NCI-H187 (cell line): ENCODE measurements at regions not wholly inside any gene's neighbourhood (a gene's known extent, or its start where the extent isn't known, plus 50 kb on each side); places are given as distances from the start of the nearest gene placed in this dataset.

Source experiments
- DNase-seq, 2 experiments: peaks; one replicate each; lab custom pipeline; 2025; lab: John Stamatoyannopoulos, UW

GRCh38 chr16:66171578-66171977 lies 194.9 kb upstream of the CDH5 start:
- DNase-seq, result no peak

GRCh38 chr16:66170989-66171388 lies 195.5 kb upstream of the CDH5 start:
- DNase-seq, result no peak

GRCh38 chr16:66169817-66170216 lies 196.7 kb upstream of the CDH5 start:
- no peak for DNase-seq

- no peak for DNase-seq
Observed at GRCh38 chr16:66168777-66169176, 197.7 kb upstream of the CDH5 start.

- no peak for DNase-seq
Observed at GRCh38 chr16:66167564-66168291, 198.8 kb upstream of the CDH5 start.

- no peak for DNase-seq
Observed at GRCh38 chr16:66166490-66166889, 200.0 kb upstream of the CDH5 start.

- no peak for DNase-seq
Observed at GRCh38 chr16:66165879-66166278, 200.6 kb upstream of the CDH5 start.

GRCh38 chr16:66164581-66165247 lies 201.8 kb upstream of the CDH5 start:
- no peak for DNase-seq

- DNase-seq, result no peak
Observed at GRCh38 chr16:66162821-66163220, 203.7 kb upstream of the CDH5 start.

GRCh38 chr16:66161942-66162341 lies 204.5 kb upstream of the CDH5 start:
- no peak for DNase-seq

- DNase-seq, result no peak
Observed at GRCh38 chr16:66161269-66161668, 205.2 kb upstream of the CDH5 start.

- DNase-seq, result no peak
Observed at GRCh38 chr16:66159987-66160386, 206.5 kb upstream of the CDH5 start.

- no peak for DNase-seq
Observed at GRCh38 chr16:66156538-66156937, 210.0 kb upstream of the CDH5 start.

- no peak for DNase-seq
Observed at GRCh38 chr16:66155933-66156332, 210.6 kb upstream of the CDH5 start.

- no peak for DNase-seq
Observed at GRCh38 chr16:66154801-66155200, 211.7 kb upstream of the CDH5 start.

GRCh38 chr16:66152823-66153393 lies 213.6 kb upstream of the CDH5 start:
- no peak for DNase-seq

GRCh38 chr16:66152181-66152580 lies 214.3 kb upstream of the CDH5 start:
- no peak for DNase-seq

GRCh38 chr16:66150698-66151482 lies 215.6 kb upstream of the CDH5 start:
- no peak for DNase-seq

- no peak for DNase-seq
Observed at GRCh38 chr16:66147291-66147690, 219.2 kb upstream of the CDH5 start.

GRCh38 chr16:66146798-66147197 lies 219.7 kb upstream of the CDH5 start:
- DNase-seq, result no peak

- no peak for DNase-seq
Observed at GRCh38 chr16:66144641-66145040, 221.8 kb upstream of the CDH5 start.

GRCh38 chr16:66143415-66143814 lies 223.1 kb upstream of the CDH5 start:
- no peak for DNase-seq

GRCh38 chr16:66141885-66142284 lies 224.6 kb upstream of the CDH5 start:
- DNase-seq, result no peak
